ENCODE measurements at regions not wholly inside any gene's neighbourhood (a gene's known extent, or its start where the extent isn't known, plus 50 kb on each side); places are given as distances from the start of the nearest gene placed in this dataset.

DNA sequence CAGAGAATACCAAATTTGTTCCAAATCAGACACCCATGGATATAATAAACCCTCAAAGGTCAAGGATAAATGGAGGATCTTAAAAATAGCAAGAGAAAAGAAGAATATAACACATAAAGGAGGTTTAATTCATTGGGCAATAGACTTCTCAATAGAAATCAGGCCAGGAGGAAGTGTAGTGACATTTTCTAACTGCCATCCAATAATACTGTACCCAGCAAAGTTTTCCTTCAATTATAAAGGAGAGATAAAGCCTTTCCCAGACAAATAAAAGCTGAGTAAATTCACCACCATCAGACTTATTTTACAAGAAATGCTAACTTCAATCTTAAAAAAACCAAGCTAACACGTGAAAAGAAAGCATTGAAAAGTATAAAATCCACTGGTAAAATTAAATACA, 121.6 kb downstream of the MSTN start:
- no peak for DNase-seq (ENCODE audit: low read depth)
- TF ChIP-seq CTCF (IDR thresholded peaks at IDR 0.05; ENCODE audit: insufficient read depth, low read depth, low read length) = no peak
- H3K4me3 ChIP-seq (ENCODE audit: low read depth, low read length) = no peak overlapping the region

DNA sequence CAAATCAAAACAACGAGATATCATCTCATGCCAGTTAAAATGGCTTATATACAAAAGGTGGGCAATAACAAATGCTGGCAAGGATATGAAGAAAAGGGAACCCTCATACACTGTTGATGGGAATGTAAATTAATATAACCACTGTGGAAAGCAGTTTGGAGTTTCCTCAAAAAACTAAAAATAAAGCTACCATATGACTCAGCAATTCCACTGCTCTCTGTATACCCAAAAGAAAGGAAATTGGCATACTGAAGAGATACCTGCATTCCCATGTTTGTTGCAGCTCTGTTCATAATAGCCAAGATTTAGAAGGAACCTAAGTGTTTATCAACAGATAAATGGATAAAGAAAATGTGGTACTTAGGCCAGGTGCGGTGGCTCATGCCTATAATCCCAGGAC, 124.8 kb downstream of the MSTN start:
- no peak overlapping the region for H3K4me3 ChIP-seq (ENCODE audit: low read depth, low read length)
- no peak for TF ChIP-seq CTCF (IDR thresholded peaks at IDR 0.05; ENCODE audit: insufficient read depth, low read depth, low read length)
- no peak for DNase-seq (ENCODE audit: low read depth)

- H3K4me3 ChIP-seq (ENCODE audit: low read depth, low read length) = no peak overlapping the region
- DNase-seq (ENCODE audit: low read depth) = peak; percentile 70
- TF ChIP-seq CTCF (IDR thresholded peaks at IDR 0.05; ENCODE audit: insufficient read depth, low read depth, low read length) = no peak
These were observed 128.6 kb downstream of the MSTN start for GRCh38 chr2:189933911-189934399.

GRCh38 chr2:189933041-189933440, 129.5 kb downstream of the MSTN start:
- no peak for TF ChIP-seq CTCF (IDR thresholded peaks at IDR 0.05; ENCODE audit: insufficient read depth, low read depth, low read length)
- no peak for DNase-seq (ENCODE audit: low read depth)
- no peak overlapping the region for H3K4me3 ChIP-seq (ENCODE audit: low read depth, low read length)

- peak; percentile 44 for DNase-seq (ENCODE audit: low read depth)
- no peak overlapping the region for H3K4me3 ChIP-seq (ENCODE audit: low read depth, low read length)
- no peak for TF ChIP-seq CTCF (IDR thresholded peaks at IDR 0.05; ENCODE audit: insufficient read depth, low read depth, low read length)
These were observed 134.7 kb downstream of the MSTN start for GRCh38 chr2:189927823-189928222.

All from fibroblast of villous mesenchyme (primary cell).